T-helper 2 cell treated with Interferon-gamma antibody and Interleukin-4, amounts not matched to agents 5 μg/mL and 100 μg/mL, for 36 hours (primary cell): ENCODE measurements at regions not wholly inside any gene's neighbourhood (a gene's known extent, or its start where the extent isn't known, plus 50 kb on each side); places are given as distances from the start of the nearest gene placed in this dataset.

Experiments used
- DNase-seq: peaks from one replicate; pipeline ENCODE4 v3.0.0; 2021; ENCODE audit warnings: low spot score
- H3K27ac Mint-ChIP-seq: one replicate; pipeline ENCODE4 v1.8.0; 2021; ENCODE audit warnings: mild to moderate bottlenecking, mixed read lengths
- H3K27me3 Mint-ChIP-seq: one replicate; pipeline ENCODE4 v1.8.0; 2021; ENCODE audit warnings: low read depth, mixed read lengths
- H3K36me3 Mint-ChIP-seq: one replicate; pipeline ENCODE4 v1.8.0; 2021; ENCODE audit warnings: low read depth, mixed read lengths
- H3K4me1 Mint-ChIP-seq: one replicate; pipeline ENCODE4 v1.8.0; 2021; ENCODE audit warnings: low read depth, mixed read lengths
- H3K4me3 Mint-ChIP-seq: one replicate; pipeline ENCODE4 v1.8.0; 2022; ENCODE audit warnings: mild to moderate bottlenecking, moderate library complexity, mixed read lengths
- H3K9me3 Mint-ChIP-seq: one replicate; pipeline ENCODE4 v1.8.0; 2021; ENCODE audit warnings: mixed read lengths

GRCh38 chr2:70036290-70036689 is 51.0 kb upstream of the PCBP1 start:
- Mint-ChIP-seq H3K27ac (peak overlapping the region; percentile 6), H3K4me3 (no peak overlapping the region), H3K36me3 (peaks cover 25% of the 10 kb centered on the region), H3K27me3 (no peaks in the 10 kb centered on the region), H3K9me3 (no peaks in the 10 kb centered on the region), H3K4me1 (peaks cover 29% of the 10 kb centered on the region)
- DNase-seq, result no peak

- no peak for DNase-seq
- no peak overlapping the region for H3K4me3 Mint-ChIP-seq
- H3K9me3 Mint-ChIP-seq, result no peaks in the 10 kb centered on the region
- H3K4me1 Mint-ChIP-seq, result peaks cover 26% of the 10 kb centered on the region
- H3K27ac Mint-ChIP-seq, result peak overlapping the region; percentile 38
- H3K36me3 Mint-ChIP-seq, result peaks cover 24% of the 10 kb centered on the region
- no peaks in the 10 kb centered on the region for H3K27me3 Mint-ChIP-seq
These were observed 51.9 kb upstream of the PCBP1 start for GRCh38 chr2:70035344-70035844.

GRCh38 chr2:70030724-70031420 is 56.4 kb upstream of the PCBP1 start:
- peaks cover 16% of the 10 kb centered on the region for H3K36me3 Mint-ChIP-seq

GRCh38 chr2:70029814-70030409 is 57.4 kb upstream of the PCBP1 start:
- Mint-ChIP-seq H3K9me3 (no peaks in the 10 kb centered on the region), H3K36me3 (peaks cover 15% of the 10 kb centered on the region), H3K4me1 (peaks cover 9% of the 10 kb centered on the region), H3K27ac (no peak overlapping the region), H3K27me3 (no peaks in the 10 kb centered on the region), H3K4me3 (no peak overlapping the region)
- no peak for DNase-seq

More at GRCh38 chr2:70030724-70031420, 56.4 kb upstream of the PCBP1 start:
- H3K4me3 Mint-ChIP-seq, result no peak overlapping the region
- H3K9me3 Mint-ChIP-seq, result no peaks in the 10 kb centered on the region
- no peak overlapping the region for H3K27ac Mint-ChIP-seq
- no peaks in the 10 kb centered on the region for H3K27me3 Mint-ChIP-seq
- peaks cover 14% of the 10 kb centered on the region for H3K4me1 Mint-ChIP-seq
- DNase-seq, result no peak

- peaks cover under 1% of the 10 kb centered on the region for H3K9me3 Mint-ChIP-seq
- H3K4me1 Mint-ChIP-seq, result peaks cover 10% of the 10 kb centered on the region
- peaks cover 18% of the 10 kb centered on the region for H3K36me3 Mint-ChIP-seq
- H3K4me3 Mint-ChIP-seq, result no peak overlapping the region
- H3K27me3 Mint-ChIP-seq, result no peaks in the 10 kb centered on the region
- no peak for DNase-seq
- no peak overlapping the region for H3K27ac Mint-ChIP-seq
These were observed 62.9 kb upstream of the ASPRV1 start for GRCh38 chr2:70024284-70024683.

- Mint-ChIP-seq H3K36me3 (peaks cover 47% of the 10 kb centered on the region), H3K27ac (peak overlapping the region; percentile 70), H3K4me3 (peak overlapping the region; percentile 22), H3K4me1 (peaks cover 27% of the 10 kb centered on the region), H3K9me3 (peaks cover 24% of the 10 kb centered on the region), H3K27me3 (no peaks in the 10 kb centered on the region)
- no peak for DNase-seq
These were observed 57.7 kb upstream of the ASPRV1 start for GRCh38 chr2:70019096-70019495.

GRCh38 chr2:70017962-70018361 is 56.5 kb upstream of the ASPRV1 start:
- Mint-ChIP-seq H3K36me3 (peaks cover 50% of the 10 kb centered on the region), H3K4me3 (no peak overlapping the region), H3K9me3 (peaks cover 24% of the 10 kb centered on the region), H3K27ac (no peak overlapping the region), H3K27me3 (no peaks in the 10 kb centered on the region), H3K4me1 (peaks cover 27% of the 10 kb centered on the region)
- DNase-seq, result no peak

- H3K9me3 Mint-ChIP-seq, result peaks cover 24% of the 10 kb centered on the region
- H3K4me3 Mint-ChIP-seq, result peak overlapping the region; percentile 7
- DNase-seq, result no peak
- H3K36me3 Mint-ChIP-seq, result peaks cover 54% of the 10 kb centered on the region
- H3K4me1 Mint-ChIP-seq, result peaks cover 36% of the 10 kb centered on the region
- peak overlapping the region; percentile 61 for H3K27ac Mint-ChIP-seq
- H3K27me3 Mint-ChIP-seq, result no peaks in the 10 kb centered on the region
These were observed 53.5 kb upstream of the ASPRV1 start for GRCh38 chr2:70014959-70015358.

GRCh38 chr2:70012887-70013286 is 51.5 kb upstream of the ASPRV1 start:
- no peak for DNase-seq
- H3K4me3 Mint-ChIP-seq, result no peak overlapping the region
- peaks cover 23% of the 10 kb centered on the region for H3K4me1 Mint-ChIP-seq
- H3K27me3 Mint-ChIP-seq, result no peaks in the 10 kb centered on the region
- H3K9me3 Mint-ChIP-seq, result peaks cover 10% of the 10 kb centered on the region
- no peak overlapping the region for H3K27ac Mint-ChIP-seq
- H3K36me3 Mint-ChIP-seq, result peaks cover 37% of the 10 kb centered on the region

- Mint-ChIP-seq H3K27ac (no peak overlapping the region), H3K36me3 (peaks cover 30% of the 10 kb centered on the region), H3K9me3 (peaks cover 5% of the 10 kb centered on the region), H3K4me1 (peaks cover 23% of the 10 kb centered on the region), H3K27me3 (no peaks in the 10 kb centered on the region), H3K4me3 (no peak overlapping the region)
- DNase-seq, result no peak
These were observed 50.4 kb upstream of the ASPRV1 start for GRCh38 chr2:70011786-70012185.

- Mint-ChIP-seq H3K4me3 (no peak overlapping the region), H3K27me3 (no peaks in the 10 kb centered on the region), H3K9me3 (peaks cover 5% of the 10 kb centered on the region), H3K4me1 (peaks cover 23% of the 10 kb centered on the region), H3K27ac (peak overlapping the region; percentile 7), H3K36me3 (peaks cover 28% of the 10 kb centered on the region)
- no peak for DNase-seq
These were observed 49.9 kb upstream of the ASPRV1 start for GRCh38 chr2:70011335-70011734.
